Liver (tissue), 8 donors: ENCODE measurements at regions not wholly inside any gene's neighbourhood (a gene's known extent, or its start where the extent isn't known, plus 50 kb on each side); places are given as distances from the start of the nearest gene placed in this dataset.

Experiments used
- DNase-seq: peaks from one replicate; pipeline ENCODE4 v3.0.0-alpha.2; 2017; ENCODE audit warnings: low spot score
- H3K27ac ChIP-seq, 2 donors: one replicate each; pipeline ENCODE4 v1.7.0; 2013; ENCODE audit warnings: inconsistent platforms in 2 of 2, low read length in 2 of 2, control low read depth in 1 of 2, low read depth in 1 of 2, mild to moderate bottlenecking in 1 of 2
- H3K27me3 ChIP-seq, 4 donors: one replicate each; pipeline versions ENCODE4 v1.6.1 to v1.7.0; 2013; ENCODE audit warnings: low read length in 3 of 4, inconsistent platforms in 1 of 4, mild to moderate bottlenecking in 1 of 4, moderate library complexity in 1 of 4; ENCODE audit not compliant: control insufficient read depth in 4 of 4, insufficient read depth in 4 of 4
- H3K36me3 ChIP-seq, 4 donors: one replicate each; pipeline versions ENCODE4 v1.6.1 to v1.7.0; 2013; ENCODE audit warnings: low read length in 3 of 4, mild to moderate bottlenecking in 3 of 4, low read depth in 1 of 4, moderate library complexity in 1 of 4; ENCODE audit not compliant: control insufficient read depth in 4 of 4, insufficient read depth in 3 of 4
- H3K4me1 ChIP-seq, 4 donors: one replicate each; pipeline versions ENCODE4 v1.6.1 to v1.7.0; 2013; ENCODE audit warnings: low read length in 3 of 4, mild to moderate bottlenecking in 3 of 4, moderate library complexity in 1 of 4; ENCODE audit not compliant: control insufficient read depth in 4 of 4, insufficient read depth in 4 of 4
- H3K4me3 ChIP-seq, 3 donors: one replicate each; pipeline versions ENCODE4 v1.6.1 to v1.7.0; 2013; ENCODE audit warnings: low read length in 3 of 3, control low read depth in 1 of 3, low read depth in 1 of 3, mild to moderate bottlenecking in 1 of 3
- H3K9ac ChIP-seq, 2 donors: one replicate each; pipeline ENCODE4 v1.7.0; 2013; ENCODE audit warnings: low read length in 2 of 2, mild to moderate bottlenecking in 2 of 2, moderate library complexity in 2 of 2, control low read depth in 1 of 2, low read depth in 1 of 2
- H3K9me3 ChIP-seq, 4 donors: one replicate each; pipeline versions ENCODE4 v1.6.1 to v1.7.0; 2013; ENCODE audit warnings: low read length in 3 of 4; ENCODE audit not compliant: control insufficient read depth in 4 of 4
- ATF3 ChIP-seq: IDR thresholded peaks from 2 replicates; pipeline ENCODE4 v1.6.1; 2016; ENCODE audit warnings: antibody characterized with exemption
- CTCF ChIP-seq: fragments of 150-350 bp; IDR thresholded peaks from 2 replicates; pipeline ENCODE4 v1.5.1; 2017; ENCODE audit warnings: improper control_type of control experiment, low read depth, low read length; ENCODE audit not compliant: missing input control
- EGR1 ChIP-seq, 2 donors: IDR thresholded peaks; 2 replicates each; pipeline ENCODE4 v1.6.1; 2016 to 2018; ENCODE audit warnings: antibody characterized with exemption in 2 of 2, low read depth in 2 of 2
- FOXA1 ChIP-seq: IDR thresholded peaks from 2 replicates; pipeline ENCODE4 v1.6.1; 2016; ENCODE audit warnings: antibody characterized with exemption
- FOXA2 ChIP-seq: IDR thresholded peaks from 2 replicates; pipeline ENCODE4 v1.6.1; 2016; ENCODE audit warnings: antibody characterized with exemption
- GABPA ChIP-seq, 2 donors: IDR thresholded peaks in 1 of 2; conservative IDR thresholded peaks in 1 of 2; 2 replicates each; pipeline ENCODE4 v1.6.1; 2016; ENCODE audit warnings: antibody characterized with exemption in 2 of 2, mild to moderate bottlenecking in 1 of 2, moderate library complexity in 1 of 2
- HNF4A ChIP-seq, 2 donors: conservative IDR thresholded peaks; 2 replicates each; pipeline ENCODE4 v1.6.1; 2016; ENCODE audit warnings: antibody characterized with exemption in 2 of 2, mild to moderate bottlenecking in 2 of 2
- HNF4G ChIP-seq: IDR thresholded peaks from 2 replicates; pipeline ENCODE4 v1.6.1; 2016; ENCODE audit warnings: antibody characterized with exemption
- JUND ChIP-seq, 2 donors: IDR thresholded peaks; 2 replicates each; pipeline ENCODE4 v1.6.1; 2016; ENCODE audit warnings: antibody characterized with exemption in 2 of 2
- MAX ChIP-seq: IDR thresholded peaks from 2 replicates; pipeline ENCODE4 v1.6.1; 2016; ENCODE audit warnings: antibody characterized with exemption
- NR2F2 ChIP-seq: IDR thresholded peaks from 2 replicates; pipeline ENCODE4 v1.6.1; 2016; ENCODE audit warnings: antibody characterized with exemption
- RAD21 ChIP-seq, 2 donors: IDR thresholded peaks; 2 replicates each; pipeline ENCODE4 v1.6.1; 2016; ENCODE audit warnings: antibody characterized with exemption in 2 of 2, mild to moderate bottlenecking in 2 of 2
- REST ChIP-seq: IDR thresholded peaks from 2 replicates; pipeline ENCODE4 v1.6.1; 2016; ENCODE audit warnings: antibody characterized with exemption, mild to moderate bottlenecking
- RXRA ChIP-seq, 2 donors: IDR thresholded peaks; 2 replicates each; pipeline ENCODE4 v1.6.1; 2017 to 2018; ENCODE audit warnings: antibody characterized with exemption in 2 of 2, mild to moderate bottlenecking in 1 of 2
- SP1 ChIP-seq: IDR thresholded peaks from 2 replicates; pipeline ENCODE4 v1.6.1; 2018; ENCODE audit warnings: antibody characterized with exemption, mild to moderate bottlenecking
- TAF1 ChIP-seq: conservative IDR thresholded peaks from 2 replicates; pipeline ENCODE4 v1.6.1; 2016; ENCODE audit warnings: antibody characterized with exemption, mild to moderate bottlenecking
- YY1 ChIP-seq: IDR thresholded peaks from 2 replicates; pipeline ENCODE4 v1.6.1; 2016; ENCODE audit warnings: antibody characterized with exemption, mild to moderate bottlenecking
- ZBTB33 ChIP-seq: IDR thresholded peaks from 2 replicates; pipeline ENCODE4 v1.6.1; 2016; ENCODE audit warnings: antibody characterized with exemption
- WGBS: extraction: QIAGEN DNeasy Blood & Tissue Kit; methylation state at CpG from one replicate; pipeline ENCODE4 v1.1.7; 2013; 5-methylcytosine and 5-hydroxymethylcytosine counted together
- donor health status: healthy.
- donor health status: healthy.
- donor health status: healthy.
- donor health status: healthy.
- donor health status: healthy.

GRCh38 chr1:55716151-55716550 lies 501.0 kb upstream of the USP24 start:
- TF ChIP-seq YY1 (no peak), RXRA (IDR thresholded peaks at IDR 0.05) (no peak), MAX (no peak), CTCF (no peak), REST (no peak), FOXA1 (no peak), SP1 (no peak), EGR1 (IDR thresholded peaks at IDR 0.05; ENCODE audit: low read depth in 2 of 2) (no peak), NR2F2 (no peak), HNF4A (conservative IDR thresholded peaks at IDR 0.05) (no peak), GABPA (IDR thresholded peaks at IDR 0.05 in 1 of 2, conservative IDR thresholded peaks at IDR 0.05 in 1 of 2) (no peak), JUND (IDR thresholded peaks at IDR 0.05) (no peak), RAD21 (IDR thresholded peaks at IDR 0.05) (no peak)
- H3K27ac ChIP-seq, result no peak overlapping the region
- H3K9ac ChIP-seq, result no peak overlapping the region
- no peaks in the 10 kb centered on the region for H3K27me3 ChIP-seq
- H3K4me3 ChIP-seq, result no peak overlapping the region
- H3K36me3 ChIP-seq, result no peaks in the 10 kb centered on the region
- peaks cover 0 to 15% (median 5%) of the 10 kb centered on the region in 4 donors for H3K4me1 ChIP-seq
- 77% methylated on average over 2 of the region's 2 CpGs for WGBS
- no peak for DNase-seq
- no peaks in the 10 kb centered on the region for H3K9me3 ChIP-seq

GRCh38 chr1:55714230-55714629 lies 499.1 kb upstream of the USP24 start:
- Histone ChIP-seq H3K27me3 (no peaks in the 10 kb centered on the region), H3K27ac (no peak overlapping the region), H3K4me1 (peaks cover 0 to 12% (median 5%) of the 10 kb centered on the region in 4 donors), H3K4me3 (no peak overlapping the region), H3K9me3 (no peaks in the 10 kb centered on the region), H3K36me3 (no peaks in the 10 kb centered on the region), H3K9ac (no peak overlapping the region)
- 53% methylated on average over 3 of the region's 3 CpGs for WGBS
- TF ChIP-seq HNF4A (conservative IDR thresholded peaks at IDR 0.05) (peak; percentile 21 to 23), TAF1 (no peak), YY1 (no peak), NR2F2 (peak; percentile 74), ZBTB33 (no peak), ATF3 (no peak), FOXA2 (no peak), HNF4G (no peak), RAD21 (IDR thresholded peaks at IDR 0.05) (no peak)
- no peak for DNase-seq
